ENCODE measurements at regions not wholly inside any gene's neighbourhood (a gene's known extent, or its start where the extent isn't known, plus 50 kb on each side); places are given as distances from the start of the nearest gene placed in this dataset.

DNA sequence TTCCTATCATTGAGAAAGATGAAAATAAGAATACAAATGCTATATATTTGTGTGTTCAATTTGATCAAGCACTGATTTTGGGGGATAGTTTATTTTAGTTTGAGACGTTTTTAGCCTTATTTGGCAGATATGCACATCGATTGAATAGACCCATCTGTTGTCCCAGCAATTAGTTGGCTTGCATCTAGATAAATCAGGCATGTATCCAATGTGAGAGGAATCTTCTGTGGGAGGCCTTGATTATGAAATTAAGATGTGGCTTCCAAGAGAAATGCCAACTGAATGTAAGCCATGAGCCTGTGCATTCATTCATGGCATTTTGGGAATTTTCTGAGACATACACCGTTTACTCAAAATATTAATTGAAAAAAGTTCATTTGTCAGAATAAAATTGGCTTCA lies 623.1 kb downstream of the TECRL start:
- BruUV-seq (replicated peaks) = no TSS peak
- TF ChIP-seq, protein P1, sequence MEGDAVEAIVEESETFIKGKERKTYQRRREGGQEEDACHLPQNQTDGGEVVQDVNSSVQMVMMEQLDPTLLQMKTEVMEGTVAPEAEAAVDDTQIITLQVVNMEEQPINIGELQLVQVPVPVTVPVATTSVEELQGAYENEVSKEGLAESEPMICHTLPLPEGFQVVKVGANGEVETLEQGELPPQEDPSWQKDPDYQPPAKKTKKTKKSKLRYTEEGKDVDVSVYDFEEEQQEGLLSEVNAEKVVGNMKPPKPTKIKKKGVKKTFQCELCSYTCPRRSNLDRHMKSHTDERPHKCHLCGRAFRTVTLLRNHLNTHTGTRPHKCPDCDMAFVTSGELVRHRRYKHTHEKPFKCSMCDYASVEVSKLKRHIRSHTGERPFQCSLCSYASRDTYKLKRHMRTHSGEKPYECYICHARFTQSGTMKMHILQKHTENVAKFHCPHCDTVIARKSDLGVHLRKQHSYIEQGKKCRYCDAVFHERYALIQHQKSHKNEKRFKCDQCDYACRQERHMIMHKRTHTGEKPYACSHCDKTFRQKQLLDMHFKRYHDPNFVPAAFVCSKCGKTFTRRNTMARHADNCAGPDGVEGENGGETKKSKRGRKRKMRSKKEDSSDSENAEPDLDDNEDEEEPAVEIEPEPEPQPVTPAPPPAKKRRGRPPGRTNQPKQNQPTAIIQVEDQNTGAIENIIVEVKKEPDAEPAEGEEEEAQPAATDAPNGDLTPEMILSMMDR (conservative IDR thresholded peaks at IDR 0.05; ENCODE audit: low read depth, low read length) = no peak
- TF ChIP-seq EZH2 (IDR thresholded peaks at IDR 0.05; ENCODE audit: borderline replicate concordance, low read depth, low read length, poor library complexity, severe bottlenecking) = no peak
- no peaks in the 10 kb centered on the region for H3K4me1 ChIP-seq (ENCODE audit: insufficient read depth, low read length, poor library complexity, severe bottlenecking)
- H3K9me3 ChIP-seq (ENCODE audit: low read depth, low read length, poor library complexity, severe bottlenecking) = no peaks in the 10 kb centered on the region
- no peak for DNase-seq (ENCODE audit: low spot score)
- ChIA-PET CTCF (no interaction called here), POLR2A (ENCODE audit: low non-redundant PET) (no interaction called here)
- no peak overlapping the region for H3K27ac ChIP-seq (ENCODE audit: low read depth, low read length, poor library complexity, severe bottlenecking)
- intact Hi-C loops (cut with micrococcal nuclease; ENCODE audit: unreplicated experiment) = no loop called here
- H3K27me3 ChIP-seq (replicated peaks; ENCODE audit: insufficient read depth, low read depth, low read length, poor library complexity) = no peaks in the 10 kb centered on the region
- H3K4me3 ChIP-seq (ENCODE audit: low read depth, low read length, poor library complexity, severe bottlenecking) = no peak overlapping the region
- no peaks in the 10 kb centered on the region for H3K36me3 ChIP-seq (ENCODE audit: insufficient read depth, low read length, poor library complexity, severe bottlenecking)

DNA sequence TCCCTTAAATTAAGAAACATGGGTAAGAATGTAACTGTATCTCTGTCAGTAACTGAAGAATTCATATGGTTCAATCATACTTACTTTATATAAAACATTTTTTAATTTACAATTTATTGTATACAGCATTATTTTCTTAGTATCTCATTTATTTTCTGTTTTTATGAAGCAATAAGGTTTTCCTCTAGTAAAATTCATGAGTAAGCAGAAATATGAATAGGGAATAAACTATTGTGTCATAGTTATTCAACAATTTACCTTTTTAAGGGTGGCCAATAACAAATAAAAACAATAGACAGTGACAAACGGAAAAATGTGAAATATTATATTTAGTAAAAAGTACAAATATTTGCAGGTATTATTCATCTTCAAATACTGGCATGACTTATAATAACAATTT lies 624.4 kb downstream of the TECRL start:
- no peaks in the 10 kb centered on the region for H3K36me3 ChIP-seq (ENCODE audit: insufficient read depth, low read length, poor library complexity, severe bottlenecking)
- no peaks in the 10 kb centered on the region for H3K9me3 ChIP-seq (ENCODE audit: low read depth, low read length, poor library complexity, severe bottlenecking)
- no peaks in the 10 kb centered on the region for H3K27me3 ChIP-seq (replicated peaks; ENCODE audit: insufficient read depth, low read depth, low read length, poor library complexity)
- H3K4me3 ChIP-seq (ENCODE audit: low read depth, low read length, poor library complexity, severe bottlenecking) = no peak overlapping the region
- ChIA-PET POLR2A (ENCODE audit: low non-redundant PET) (no interaction called here), CTCF (no interaction called here)
- no peak for TF ChIP-seq EZH2 (IDR thresholded peaks at IDR 0.05; ENCODE audit: borderline replicate concordance, low read depth, low read length, poor library complexity, severe bottlenecking)
- TF ChIP-seq, protein P1 (conservative IDR thresholded peaks at IDR 0.05; ENCODE audit: low read depth, low read length) = no peak
- intact Hi-C loops (cut with micrococcal nuclease; ENCODE audit: unreplicated experiment) = no loop called here
- no peaks in the 10 kb centered on the region for H3K4me1 ChIP-seq (ENCODE audit: insufficient read depth, low read length, poor library complexity, severe bottlenecking)
- no peak for DNase-seq (ENCODE audit: low spot score)
- H3K27ac ChIP-seq (ENCODE audit: low read depth, low read length, poor library complexity, severe bottlenecking) = no peak overlapping the region
- BruUV-seq (replicated peaks) = no TSS peak

DNA sequence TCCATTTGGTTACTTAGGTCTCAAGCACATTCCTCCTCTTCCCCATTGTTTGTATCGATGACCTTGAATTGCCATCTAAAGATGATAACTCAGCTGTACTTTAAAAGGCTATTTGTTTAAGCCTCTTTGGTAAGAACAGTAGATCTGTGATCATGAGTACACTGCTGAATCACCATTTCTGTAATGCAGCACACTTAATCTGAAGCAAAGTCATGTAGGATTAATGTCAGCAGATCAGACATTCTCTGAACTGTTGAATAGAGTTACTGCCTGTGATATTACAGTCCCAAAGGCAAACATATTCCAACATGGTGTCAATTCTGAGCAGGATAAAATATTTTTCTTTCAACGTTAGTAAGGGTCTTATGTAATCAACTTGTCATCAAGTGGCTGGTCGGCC lies 631.6 kb downstream of the TECRL start:
- POLR2A ChIA-PET (ENCODE audit: low non-redundant PET) = no interaction called here
- intact Hi-C loops (cut with micrococcal nuclease; ENCODE audit: unreplicated experiment) = no loop called here

More for the DNA sequence above, 631.6 kb downstream of the TECRL start:
- H3K4me1 ChIP-seq (ENCODE audit: insufficient read depth, low read length, poor library complexity, severe bottlenecking) = no peaks in the 10 kb centered on the region
- no peaks in the 10 kb centered on the region for H3K36me3 ChIP-seq (ENCODE audit: insufficient read depth, low read length, poor library complexity, severe bottlenecking)
- no TSS peak for BruUV-seq (replicated peaks)
- no peaks in the 10 kb centered on the region for H3K27me3 ChIP-seq (replicated peaks; ENCODE audit: insufficient read depth, low read depth, low read length, poor library complexity)
- H3K4me3 ChIP-seq (ENCODE audit: low read depth, low read length, poor library complexity, severe bottlenecking) = no peak overlapping the region
- no peak overlapping the region for H3K27ac ChIP-seq (ENCODE audit: low read depth, low read length, poor library complexity, severe bottlenecking)
- no peaks in the 10 kb centered on the region for H3K9me3 ChIP-seq (ENCODE audit: low read depth, low read length, poor library complexity, severe bottlenecking)
- TF ChIP-seq, protein P1 (conservative IDR thresholded peaks at IDR 0.05; ENCODE audit: low read depth, low read length) = no peak
- TF ChIP-seq EZH2 (IDR thresholded peaks at IDR 0.05; ENCODE audit: borderline replicate concordance, low read depth, low read length, poor library complexity, severe bottlenecking) = no peak
- DNase-seq (ENCODE audit: low spot score) = no peak
- CTCF ChIA-PET = no interaction called here

All from A673 (cell line).